ENCODE measurements at regions not wholly inside any gene's neighbourhood (a gene's known extent, or its start where the extent isn't known, plus 50 kb on each side); places are given as distances from the start of the nearest gene placed in this dataset.

DNA sequence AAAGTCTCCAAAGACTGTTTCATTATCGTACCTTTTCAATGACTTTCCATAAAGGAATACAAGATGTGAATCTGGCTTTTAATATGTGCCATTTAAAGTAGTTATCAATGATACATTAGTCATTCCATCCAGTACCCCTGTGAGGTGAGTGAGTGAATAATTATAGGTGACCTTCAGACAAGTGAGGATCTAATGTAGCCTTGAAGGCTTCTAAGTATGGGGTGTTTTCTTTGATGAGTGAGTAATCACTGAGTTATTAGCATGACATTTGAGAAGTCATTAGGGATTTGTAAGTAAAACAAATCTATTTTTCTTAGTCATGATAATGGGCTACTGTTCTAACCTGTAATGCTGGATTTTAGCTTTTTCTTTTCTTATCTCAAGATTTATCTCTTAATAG is 831.4 kb downstream of the ADGRL2 start:
- Mint-ChIP-seq H3K4me3 (no peak overlapping the region), H3K9me3 (peaks cover 4% of the 10 kb centered on the region), H3K27me3 (no peaks in the 10 kb centered on the region), H3K36me3 (ENCODE audit: low read depth) (no peaks in the 10 kb centered on the region), H3K27ac (no peak overlapping the region), H3K4me1 (ENCODE audit: low read depth) (no peaks in the 10 kb centered on the region)
- Histone ChIP-seq H3K4me1 (ENCODE audit: insufficient read depth, low read length) (no peaks in the 10 kb centered on the region), H3K27ac (ENCODE audit: low read depth in 1 of 2, low read length in 2 of 2) (no peak overlapping the region), H3K36me3 (ENCODE audit: insufficient read depth, low read length) (no peaks in the 10 kb centered on the region), H3K27me3 (ENCODE audit: control insufficient read depth in 1 of 2, insufficient read depth in 2 of 2, low read length in 2 of 2) (no peaks in the 10 kb centered on the region), H3K4me3 (ENCODE audit: low read length) (no peak overlapping the region), H3K9me3 (ENCODE audit: control insufficient read depth in 1 of 2, insufficient read depth in 1 of 2, low read length in 2 of 2) (peaks cover 0 to 3% of the 10 kb centered on the region in 2 experiments)
- TF ChIP-seq, protein P1, sequence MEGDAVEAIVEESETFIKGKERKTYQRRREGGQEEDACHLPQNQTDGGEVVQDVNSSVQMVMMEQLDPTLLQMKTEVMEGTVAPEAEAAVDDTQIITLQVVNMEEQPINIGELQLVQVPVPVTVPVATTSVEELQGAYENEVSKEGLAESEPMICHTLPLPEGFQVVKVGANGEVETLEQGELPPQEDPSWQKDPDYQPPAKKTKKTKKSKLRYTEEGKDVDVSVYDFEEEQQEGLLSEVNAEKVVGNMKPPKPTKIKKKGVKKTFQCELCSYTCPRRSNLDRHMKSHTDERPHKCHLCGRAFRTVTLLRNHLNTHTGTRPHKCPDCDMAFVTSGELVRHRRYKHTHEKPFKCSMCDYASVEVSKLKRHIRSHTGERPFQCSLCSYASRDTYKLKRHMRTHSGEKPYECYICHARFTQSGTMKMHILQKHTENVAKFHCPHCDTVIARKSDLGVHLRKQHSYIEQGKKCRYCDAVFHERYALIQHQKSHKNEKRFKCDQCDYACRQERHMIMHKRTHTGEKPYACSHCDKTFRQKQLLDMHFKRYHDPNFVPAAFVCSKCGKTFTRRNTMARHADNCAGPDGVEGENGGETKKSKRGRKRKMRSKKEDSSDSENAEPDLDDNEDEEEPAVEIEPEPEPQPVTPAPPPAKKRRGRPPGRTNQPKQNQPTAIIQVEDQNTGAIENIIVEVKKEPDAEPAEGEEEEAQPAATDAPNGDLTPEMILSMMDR (IDR thresholded peaks at IDR 0.05) = no peak
- CTCF ChIA-PET = no interaction called here
- intact Hi-C loops (cut with DNase I, micrococcal nuclease) = no loop called here
- ATAC-seq (ENCODE audit: poor library complexity) (no peak), DNase-seq (no peak)
- POLR2A ChIA-PET = no interaction called here

DNA sequence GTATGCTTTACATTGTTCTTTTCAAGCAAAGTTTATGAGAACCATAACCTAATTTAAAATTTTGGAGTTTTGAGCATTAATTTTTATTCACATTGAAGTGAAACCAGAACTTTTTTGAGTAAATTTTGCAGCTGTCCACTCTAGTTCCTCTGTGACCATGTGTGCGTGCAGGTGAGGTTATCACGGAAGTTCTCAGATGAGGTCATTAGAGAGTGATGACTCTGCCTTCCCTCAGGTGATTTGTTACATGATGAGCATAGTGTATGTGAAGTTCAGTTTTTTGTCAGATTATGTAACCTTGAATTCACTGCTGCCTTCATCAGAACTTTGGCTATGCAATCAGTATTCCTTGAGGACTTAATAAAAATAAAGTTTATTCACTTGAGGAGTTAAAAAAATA is 828.2 kb downstream of the ADGRL2 start:
- no peaks in the 10 kb centered on the region for H3K27me3 Mint-ChIP-seq
- no peaks in the 10 kb centered on the region for H3K4me1 ChIP-seq (ENCODE audit: insufficient read depth, low read length)
- ChIA-PET CTCF (no interaction called here), POLR2A (no interaction called here)
- H3K4me3 ChIP-seq (ENCODE audit: low read length) = no peak overlapping the region
- H3K36me3 ChIP-seq (ENCODE audit: insufficient read depth, low read length) = no peaks in the 10 kb centered on the region
- DNase-seq = no peak
- peaks cover 3 to 8% of the 10 kb centered on the region in 2 experiments for H3K9me3 ChIP-seq (ENCODE audit: control insufficient read depth in 1 of 2, insufficient read depth in 1 of 2, low read length in 2 of 2)
- TF ChIP-seq, protein P1 (IDR thresholded peaks at IDR 0.05) = no peak
- H3K27ac ChIP-seq (ENCODE audit: low read depth in 1 of 2, low read length in 2 of 2) = no peak overlapping the region
- ATAC-seq (ENCODE audit: poor library complexity) = no peak
- H3K9me3 Mint-ChIP-seq = peaks cover 12% of the 10 kb centered on the region
- intact Hi-C loops (cut with DNase I, micrococcal nuclease) = no loop called here
- H3K4me1 Mint-ChIP-seq (ENCODE audit: low read depth) = no peaks in the 10 kb centered on the region
- no peak overlapping the region for H3K27ac Mint-ChIP-seq
- no peak overlapping the region for H3K4me3 Mint-ChIP-seq
- no peaks in the 10 kb centered on the region for H3K36me3 Mint-ChIP-seq (ENCODE audit: low read depth)
- no peaks in the 10 kb centered on the region for H3K27me3 ChIP-seq (ENCODE audit: control insufficient read depth in 1 of 2, insufficient read depth in 2 of 2, low read length in 2 of 2)

DNA sequence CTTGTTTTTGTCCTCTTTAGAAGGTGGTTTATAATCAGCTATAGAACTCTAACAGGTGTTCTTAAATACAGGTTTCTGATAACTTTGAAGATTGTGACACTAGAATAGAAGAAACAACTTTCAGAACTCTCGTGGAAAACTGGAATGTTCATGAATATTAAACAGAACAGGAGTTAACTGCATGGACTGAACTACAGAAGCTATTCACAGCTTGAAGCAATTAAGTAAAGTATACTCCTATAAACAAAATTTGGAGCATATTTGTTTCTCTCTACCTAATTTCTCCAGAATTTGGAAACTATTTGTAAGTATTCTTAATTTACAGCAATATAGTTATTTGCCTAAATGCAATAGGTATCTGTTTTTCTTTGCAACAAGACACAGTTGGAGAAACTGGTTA is 824.8 kb downstream of the ADGRL2 start:
- Histone ChIP-seq H3K27me3 (ENCODE audit: control insufficient read depth in 1 of 2, insufficient read depth in 2 of 2, low read length in 2 of 2) (no peaks in the 10 kb centered on the region), H3K4me3 (ENCODE audit: low read length) (no peak overlapping the region), H3K9me3 (ENCODE audit: control insufficient read depth in 1 of 2, insufficient read depth in 1 of 2, low read length in 2 of 2) (peaks cover 4 to 8% of the 10 kb centered on the region in 2 experiments), H3K36me3 (ENCODE audit: insufficient read depth, low read length) (no peaks in the 10 kb centered on the region), H3K4me1 (ENCODE audit: insufficient read depth, low read length) (no peaks in the 10 kb centered on the region), H3K27ac (ENCODE audit: low read depth in 1 of 2, low read length in 2 of 2) (no peak overlapping the region)
- TF ChIP-seq, protein P1 (IDR thresholded peaks at IDR 0.05) = no peak
- Mint-ChIP-seq H3K9me3 (peaks cover 15% of the 10 kb centered on the region), H3K36me3 (ENCODE audit: low read depth) (no peaks in the 10 kb centered on the region), H3K4me3 (no peak overlapping the region), H3K4me1 (ENCODE audit: low read depth) (no peaks in the 10 kb centered on the region), H3K27ac (no peak overlapping the region), H3K27me3 (no peaks in the 10 kb centered on the region)
- no peak for ATAC-seq (ENCODE audit: poor library complexity)
- ChIA-PET CTCF (no interaction called here), POLR2A (no interaction called here)
- peak in 1 of 14 experiments; percentile 1 for DNase-seq
- intact Hi-C loops (cut with DNase I, micrococcal nuclease) = no loop called here
